Liver (tissue), 8 donors: ENCODE measurements at regions not wholly inside any gene's neighbourhood (a gene's known extent, or its start where the extent isn't known, plus 50 kb on each side); places are given as distances from the start of the nearest gene placed in this dataset.

Experiments used
- DNase-seq: peaks from one replicate; pipeline ENCODE4 v3.0.0-alpha.2; 2017; ENCODE audit warnings: low spot score
- H3K27ac ChIP-seq, 2 donors: one replicate each; pipeline ENCODE4 v1.7.0; 2013; ENCODE audit warnings: inconsistent platforms in 2 of 2, low read length in 2 of 2, control low read depth in 1 of 2, low read depth in 1 of 2, mild to moderate bottlenecking in 1 of 2
- H3K27me3 ChIP-seq, 4 donors: one replicate each; pipeline versions ENCODE4 v1.6.1 to v1.7.0; 2013; ENCODE audit warnings: low read length in 3 of 4, inconsistent platforms in 1 of 4, mild to moderate bottlenecking in 1 of 4, moderate library complexity in 1 of 4; ENCODE audit not compliant: control insufficient read depth in 4 of 4, insufficient read depth in 4 of 4
- H3K36me3 ChIP-seq, 4 donors: one replicate each; pipeline versions ENCODE4 v1.6.1 to v1.7.0; 2013; ENCODE audit warnings: low read length in 3 of 4, mild to moderate bottlenecking in 3 of 4, low read depth in 1 of 4, moderate library complexity in 1 of 4; ENCODE audit not compliant: control insufficient read depth in 4 of 4, insufficient read depth in 3 of 4
- H3K4me1 ChIP-seq, 4 donors: one replicate each; pipeline versions ENCODE4 v1.6.1 to v1.7.0; 2013; ENCODE audit warnings: low read length in 3 of 4, mild to moderate bottlenecking in 3 of 4, moderate library complexity in 1 of 4; ENCODE audit not compliant: control insufficient read depth in 4 of 4, insufficient read depth in 4 of 4
- H3K4me3 ChIP-seq, 3 donors: one replicate each; pipeline versions ENCODE4 v1.6.1 to v1.7.0; 2013; ENCODE audit warnings: low read length in 3 of 3, control low read depth in 1 of 3, low read depth in 1 of 3, mild to moderate bottlenecking in 1 of 3
- H3K9ac ChIP-seq, 2 donors: one replicate each; pipeline ENCODE4 v1.7.0; 2013; ENCODE audit warnings: low read length in 2 of 2, mild to moderate bottlenecking in 2 of 2, moderate library complexity in 2 of 2, control low read depth in 1 of 2, low read depth in 1 of 2
- H3K9me3 ChIP-seq, 4 donors: one replicate each; pipeline versions ENCODE4 v1.6.1 to v1.7.0; 2013; ENCODE audit warnings: low read length in 3 of 4; ENCODE audit not compliant: control insufficient read depth in 4 of 4
- EGR1 ChIP-seq, 2 donors: IDR thresholded peaks; 2 replicates each; pipeline ENCODE4 v1.6.1; 2016 to 2018; ENCODE audit warnings: antibody characterized with exemption in 2 of 2, low read depth in 2 of 2
- FOXA1 ChIP-seq: IDR thresholded peaks from 2 replicates; pipeline ENCODE4 v1.6.1; 2016; ENCODE audit warnings: antibody characterized with exemption
- GABPA ChIP-seq, 2 donors: IDR thresholded peaks in 1 of 2; conservative IDR thresholded peaks in 1 of 2; 2 replicates each; pipeline ENCODE4 v1.6.1; 2016; ENCODE audit warnings: antibody characterized with exemption in 2 of 2, mild to moderate bottlenecking in 1 of 2, moderate library complexity in 1 of 2
- HNF4A ChIP-seq, 2 donors: conservative IDR thresholded peaks; 2 replicates each; pipeline ENCODE4 v1.6.1; 2016; ENCODE audit warnings: antibody characterized with exemption in 2 of 2, mild to moderate bottlenecking in 2 of 2
- NR2F2 ChIP-seq: IDR thresholded peaks from 2 replicates; pipeline ENCODE4 v1.6.1; 2016; ENCODE audit warnings: antibody characterized with exemption
- RAD21 ChIP-seq, 2 donors: IDR thresholded peaks; 2 replicates each; pipeline ENCODE4 v1.6.1; 2016; ENCODE audit warnings: antibody characterized with exemption in 2 of 2, mild to moderate bottlenecking in 2 of 2
- SP1 ChIP-seq: IDR thresholded peaks from 2 replicates; pipeline ENCODE4 v1.6.1; 2018; ENCODE audit warnings: antibody characterized with exemption, mild to moderate bottlenecking
- TAF1 ChIP-seq: conservative IDR thresholded peaks from 2 replicates; pipeline ENCODE4 v1.6.1; 2016; ENCODE audit warnings: antibody characterized with exemption, mild to moderate bottlenecking
- WGBS: extraction: QIAGEN DNeasy Blood & Tissue Kit; methylation state at CpG from one replicate; pipeline ENCODE4 v1.1.7; 2013; 5-methylcytosine and 5-hydroxymethylcytosine counted together
- TF ChIP-seq, protein P1 (sequence below): IDR thresholded peaks from 2 replicates; pipeline ENCODE4 v1.6.1; 2016; ENCODE audit warnings: antibody characterized with exemption
- TF ChIP-seq, protein P2 (sequence below): IDR thresholded peaks from 2 replicates; pipeline ENCODE4 v1.6.1; 2016; ENCODE audit warnings: antibody characterized with exemption, mild to moderate bottlenecking
- TF ChIP-seq, protein P3 (sequence below): IDR thresholded peaks from 2 replicates; pipeline ENCODE4 v1.6.1; 2016; ENCODE audit warnings: antibody characterized with exemption
- TF ChIP-seq, protein P4 (sequence below): fragments of 150-350 bp; IDR thresholded peaks from 2 replicates; pipeline ENCODE4 v1.5.1; 2017; ENCODE audit warnings: improper control_type of control experiment, low read depth, low read length; ENCODE audit not compliant: missing input control
- donor health status: healthy.
- donor health status: healthy.
- donor health status: healthy.
- donor health status: healthy.
- donor health status: healthy.

DNA sequence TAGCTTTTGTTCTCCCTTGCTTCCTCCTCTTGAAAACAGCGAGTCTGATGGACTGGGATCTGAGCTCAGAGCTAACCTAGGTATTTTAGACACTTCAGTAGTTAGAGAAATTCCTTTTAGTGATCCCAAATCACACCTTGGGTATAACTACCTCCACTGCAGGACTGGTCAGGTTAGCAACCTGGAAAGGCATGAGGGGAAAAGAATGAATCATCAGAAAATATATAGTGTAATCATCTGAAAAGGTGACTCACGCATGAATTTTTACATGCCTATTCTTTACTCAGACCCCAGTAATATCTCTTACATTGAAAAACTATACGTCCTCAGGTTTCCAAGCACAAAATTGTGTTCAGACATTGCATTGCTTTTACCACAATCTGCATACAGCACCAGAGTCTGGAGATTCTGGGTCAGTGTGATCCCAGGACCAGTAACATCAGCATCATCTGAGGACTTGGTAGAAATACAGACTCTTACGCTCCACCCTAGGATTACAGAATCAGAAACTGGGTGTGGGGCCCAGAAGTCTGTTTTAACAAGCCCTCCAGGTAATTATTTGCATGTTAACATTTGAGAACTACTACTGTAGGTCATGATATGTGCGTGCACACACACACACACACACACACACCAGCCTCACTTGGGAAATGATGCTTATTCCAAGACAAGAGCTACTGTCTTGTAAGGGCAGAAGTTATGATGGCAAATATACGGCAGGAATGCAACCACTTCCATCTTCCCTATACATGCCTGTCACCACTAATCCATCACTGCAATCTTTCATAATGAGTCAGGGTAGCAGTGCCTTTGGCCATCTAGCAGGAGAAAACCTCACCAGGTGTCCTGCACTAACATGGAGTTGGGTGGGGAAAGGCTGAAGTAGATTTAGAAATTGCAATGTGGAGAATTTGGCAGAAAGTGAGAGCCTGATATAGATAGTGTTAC lies 271.6 kb upstream of the MAP3K1 start:
- DNase-seq = no peak
- TF ChIP-seq, protein P1, sequence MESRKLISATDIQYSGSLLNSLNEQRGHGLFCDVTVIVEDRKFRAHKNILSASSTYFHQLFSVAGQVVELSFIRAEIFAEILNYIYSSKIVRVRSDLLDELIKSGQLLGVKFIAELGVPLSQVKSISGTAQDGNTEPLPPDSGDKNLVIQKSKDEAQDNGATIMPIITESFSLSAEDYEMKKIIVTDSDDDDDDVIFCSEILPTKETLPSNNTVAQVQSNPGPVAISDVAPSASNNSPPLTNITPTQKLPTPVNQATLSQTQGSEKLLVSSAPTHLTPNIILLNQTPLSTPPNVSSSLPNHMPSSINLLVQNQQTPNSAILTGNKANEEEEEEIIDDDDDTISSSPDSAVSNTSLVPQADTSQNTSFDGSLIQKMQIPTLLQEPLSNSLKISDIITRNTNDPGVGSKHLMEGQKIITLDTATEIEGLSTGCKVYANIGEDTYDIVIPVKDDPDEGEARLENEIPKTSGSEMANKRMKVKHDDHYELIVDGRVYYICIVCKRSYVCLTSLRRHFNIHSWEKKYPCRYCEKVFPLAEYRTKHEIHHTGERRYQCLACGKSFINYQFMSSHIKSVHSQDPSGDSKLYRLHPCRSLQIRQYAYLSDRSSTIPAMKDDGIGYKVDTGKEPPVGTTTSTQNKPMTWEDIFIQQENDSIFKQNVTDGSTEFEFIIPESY = no peak
- TF ChIP-seq, protein P2, sequence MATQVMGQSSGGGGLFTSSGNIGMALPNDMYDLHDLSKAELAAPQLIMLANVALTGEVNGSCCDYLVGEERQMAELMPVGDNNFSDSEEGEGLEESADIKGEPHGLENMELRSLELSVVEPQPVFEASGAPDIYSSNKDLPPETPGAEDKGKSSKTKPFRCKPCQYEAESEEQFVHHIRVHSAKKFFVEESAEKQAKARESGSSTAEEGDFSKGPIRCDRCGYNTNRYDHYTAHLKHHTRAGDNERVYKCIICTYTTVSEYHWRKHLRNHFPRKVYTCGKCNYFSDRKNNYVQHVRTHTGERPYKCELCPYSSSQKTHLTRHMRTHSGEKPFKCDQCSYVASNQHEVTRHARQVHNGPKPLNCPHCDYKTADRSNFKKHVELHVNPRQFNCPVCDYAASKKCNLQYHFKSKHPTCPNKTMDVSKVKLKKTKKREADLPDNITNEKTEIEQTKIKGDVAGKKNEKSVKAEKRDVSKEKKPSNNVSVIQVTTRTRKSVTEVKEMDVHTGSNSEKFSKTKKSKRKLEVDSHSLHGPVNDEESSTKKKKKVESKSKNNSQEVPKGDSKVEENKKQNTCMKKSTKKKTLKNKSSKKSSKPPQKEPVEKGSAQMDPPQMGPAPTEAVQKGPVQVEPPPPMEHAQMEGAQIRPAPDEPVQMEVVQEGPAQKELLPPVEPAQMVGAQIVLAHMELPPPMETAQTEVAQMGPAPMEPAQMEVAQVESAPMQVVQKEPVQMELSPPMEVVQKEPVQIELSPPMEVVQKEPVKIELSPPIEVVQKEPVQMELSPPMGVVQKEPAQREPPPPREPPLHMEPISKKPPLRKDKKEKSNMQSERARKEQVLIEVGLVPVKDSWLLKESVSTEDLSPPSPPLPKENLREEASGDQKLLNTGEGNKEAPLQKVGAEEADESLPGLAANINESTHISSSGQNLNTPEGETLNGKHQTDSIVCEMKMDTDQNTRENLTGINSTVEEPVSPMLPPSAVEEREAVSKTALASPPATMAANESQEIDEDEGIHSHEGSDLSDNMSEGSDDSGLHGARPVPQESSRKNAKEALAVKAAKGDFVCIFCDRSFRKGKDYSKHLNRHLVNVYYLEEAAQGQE = no peak
- TF ChIP-seq, protein P3, sequence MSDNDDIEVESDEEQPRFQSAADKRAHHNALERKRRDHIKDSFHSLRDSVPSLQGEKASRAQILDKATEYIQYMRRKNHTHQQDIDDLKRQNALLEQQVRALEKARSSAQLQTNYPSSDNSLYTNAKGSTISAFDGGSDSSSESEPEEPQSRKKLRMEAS = no peak
- no peak overlapping the region for H3K27ac ChIP-seq
- H3K9ac ChIP-seq = no peak overlapping the region
- no peak overlapping the region for H3K4me3 ChIP-seq
- H3K9me3 ChIP-seq = no peaks in the 10 kb centered on the region
- H3K27me3 ChIP-seq = no peaks in the 10 kb centered on the region
- no peaks in the 10 kb centered on the region for H3K4me1 ChIP-seq
- no peaks in the 10 kb centered on the region for H3K36me3 ChIP-seq
- 93% methylated on average over 6 of the region's 6 CpGs for WGBS

DNA sequence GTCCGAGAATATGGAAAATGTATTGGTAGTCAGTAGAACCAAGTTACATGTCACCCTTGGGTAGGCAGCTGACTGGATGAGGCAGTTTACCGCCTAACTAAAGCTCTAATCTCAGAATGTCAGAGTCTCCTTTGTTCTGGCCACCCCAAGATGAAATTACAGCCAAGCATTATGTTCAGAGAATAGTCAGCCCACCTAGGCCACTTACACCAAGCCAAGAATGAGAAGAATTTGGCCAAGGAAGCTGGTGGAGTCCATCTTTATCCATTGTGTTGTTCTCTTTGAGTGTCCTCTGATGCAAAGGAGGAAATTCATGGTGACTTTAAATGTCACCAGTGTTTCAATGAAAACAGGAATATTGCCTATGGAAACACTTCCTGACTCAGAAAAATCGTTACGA lies 275.1 kb upstream of the MAP3K1 start:
- Histone ChIP-seq H3K4me1 (no peaks in the 10 kb centered on the region), H3K9me3 (no peaks in the 10 kb centered on the region), H3K4me3 (no peak overlapping the region), H3K36me3 (no peaks in the 10 kb centered on the region), H3K27me3 (no peaks in the 10 kb centered on the region), H3K27ac (no peak overlapping the region), H3K9ac (no peak overlapping the region)
- no peak for DNase-seq
- 87% methylated on average over 4 of the region's 4 CpGs for WGBS
- TF ChIP-seq NR2F2 (no peak), SP1 (no peak), EGR1 (IDR thresholded peaks at IDR 0.05; ENCODE audit: low read depth in 2 of 2) (no peak), FOXA1 (no peak), TAF1 (no peak), RAD21 (IDR thresholded peaks at IDR 0.05) (no peak), HNF4A (conservative IDR thresholded peaks at IDR 0.05) (no peak), GABPA (IDR thresholded peaks at IDR 0.05 in 1 of 2, conservative IDR thresholded peaks at IDR 0.05 in 1 of 2) (no peak)
- TF ChIP-seq, protein P1 = no peak
- TF ChIP-seq, protein P2 = no peak
- TF ChIP-seq, protein P4, sequence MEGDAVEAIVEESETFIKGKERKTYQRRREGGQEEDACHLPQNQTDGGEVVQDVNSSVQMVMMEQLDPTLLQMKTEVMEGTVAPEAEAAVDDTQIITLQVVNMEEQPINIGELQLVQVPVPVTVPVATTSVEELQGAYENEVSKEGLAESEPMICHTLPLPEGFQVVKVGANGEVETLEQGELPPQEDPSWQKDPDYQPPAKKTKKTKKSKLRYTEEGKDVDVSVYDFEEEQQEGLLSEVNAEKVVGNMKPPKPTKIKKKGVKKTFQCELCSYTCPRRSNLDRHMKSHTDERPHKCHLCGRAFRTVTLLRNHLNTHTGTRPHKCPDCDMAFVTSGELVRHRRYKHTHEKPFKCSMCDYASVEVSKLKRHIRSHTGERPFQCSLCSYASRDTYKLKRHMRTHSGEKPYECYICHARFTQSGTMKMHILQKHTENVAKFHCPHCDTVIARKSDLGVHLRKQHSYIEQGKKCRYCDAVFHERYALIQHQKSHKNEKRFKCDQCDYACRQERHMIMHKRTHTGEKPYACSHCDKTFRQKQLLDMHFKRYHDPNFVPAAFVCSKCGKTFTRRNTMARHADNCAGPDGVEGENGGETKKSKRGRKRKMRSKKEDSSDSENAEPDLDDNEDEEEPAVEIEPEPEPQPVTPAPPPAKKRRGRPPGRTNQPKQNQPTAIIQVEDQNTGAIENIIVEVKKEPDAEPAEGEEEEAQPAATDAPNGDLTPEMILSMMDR = no peak
- TF ChIP-seq, protein P3 = no peak
